ENCODE measurements at regions not wholly inside any gene's neighbourhood (a gene's known extent, or its start where the extent isn't known, plus 50 kb on each side); places are given as distances from the start of the nearest gene placed in this dataset.

DNA sequence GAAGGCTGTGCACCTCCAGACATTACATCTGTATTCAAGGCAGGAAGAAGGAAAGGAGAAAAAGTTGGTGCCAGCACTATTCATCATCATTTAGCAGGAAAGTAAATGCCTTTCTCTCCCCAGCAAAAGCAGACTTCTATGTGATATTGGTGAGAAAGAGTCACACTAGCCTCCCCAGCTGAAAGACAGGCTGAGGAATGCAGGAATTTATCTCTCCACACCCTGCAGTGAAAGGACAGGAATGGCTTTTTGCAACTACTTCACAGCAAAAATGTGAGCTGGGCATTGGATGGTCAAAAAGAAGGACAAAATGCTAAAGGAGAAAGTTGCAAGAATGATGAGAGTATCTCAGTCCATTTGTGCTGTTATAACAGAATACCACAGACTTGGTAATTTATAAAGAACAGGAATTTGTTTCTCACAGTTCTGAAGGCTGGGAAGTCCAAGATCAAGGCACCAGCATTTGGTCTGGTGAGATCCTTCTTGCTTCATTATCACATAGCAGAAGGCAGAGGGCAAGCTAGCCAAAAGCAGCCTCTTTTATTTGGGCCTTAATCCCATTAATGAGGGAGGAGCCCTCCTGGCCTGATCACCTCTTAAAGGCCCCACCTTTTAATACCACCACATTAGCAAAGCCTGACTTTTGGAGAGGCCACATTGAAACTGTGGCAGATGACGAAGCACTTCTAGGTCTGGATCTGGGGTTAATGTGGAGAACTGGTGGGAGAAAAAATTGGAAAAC lies 388.1 kb upstream of the SLC14A2 start:
- no peak overlapping the region for H3K27ac ChIP-seq (ENCODE audit: low read depth, low read length)
- H3K4me3 ChIP-seq (replicated peaks in 1 of 2; ENCODE audit: low read depth in 1 of 2, low read length in 2 of 2): no peak overlapping the region
- CTCF ChIA-PET: no interaction called here
- H3K36me3 ChIP-seq (ENCODE audit: control insufficient read depth in 1 of 2, insufficient read depth in 2 of 2, low read length in 2 of 2): no peaks in the 10 kb centered on the region
- POLR2A ChIA-PET: no interaction called here
- DNase-seq (ENCODE audit: low read depth, low spot score) (no peak), ATAC-seq (no peak)
- H3K79me2 ChIP-seq (ENCODE audit: insufficient read depth, low read length): no peaks in the 10 kb centered on the region
- H3K4me2 ChIP-seq (ENCODE audit: low read length): no peak overlapping the region
- TF ChIP-seq YY1 (IDR thresholded peaks at IDR 0.05; ENCODE audit: extremely low read depth, insufficient replicate concordance, low read depth, low read length): no peak
- no peak for TF ChIP-seq ATF3 (IDR thresholded peaks at IDR 0.05)
- no peak for TF ChIP-seq EGR1 (IDR thresholded peaks at IDR 0.05; ENCODE audit: low read depth)
- TF ChIP-seq MAX (IDR thresholded peaks at IDR 0.05): no peak
- no TSS peak for BruUV-seq (replicated peaks)
- H3K27me3 ChIP-seq (ENCODE audit: insufficient read depth, low read length): no peaks in the 10 kb centered on the region
- no peak overlapping the region for H2AFZ ChIP-seq (ENCODE audit: low read depth, low read length, poor library complexity, severe bottlenecking)
- no peaks in the 10 kb centered on the region for H3K9me2 ChIP-seq (ENCODE audit: insufficient read depth)
- intact Hi-C loops (cut with micrococcal nuclease): no loop called here
- peaks cover 0 to 21% of the 10 kb centered on the region in 2 experiments; a peak in 2 of 4 replicates for H3K9me3 ChIP-seq (ENCODE audit: control insufficient read depth in 1 of 2, insufficient read depth in 1 of 2, low read depth in 1 of 2, low read length in 2 of 2)
- no peaks in the 10 kb centered on the region; a peak in 1 of 4 replicates for H3K4me1 ChIP-seq (ENCODE audit: control insufficient read depth in 1 of 2, insufficient read depth in 2 of 2, low read length in 2 of 2)
- RAD21 ChIA-PET (ENCODE audit: low non-redundant PET in 1 of 2, low total read pairs in 2 of 2, uncharacterized antibody in 2 of 2, unreplicated experiment in 2 of 2): no interaction called here
- no peak overlapping the region for H3K9ac ChIP-seq (ENCODE audit: low read length)
- H4K20me1 ChIP-seq (ENCODE audit: insufficient read depth): no peaks in the 10 kb centered on the region

DNA sequence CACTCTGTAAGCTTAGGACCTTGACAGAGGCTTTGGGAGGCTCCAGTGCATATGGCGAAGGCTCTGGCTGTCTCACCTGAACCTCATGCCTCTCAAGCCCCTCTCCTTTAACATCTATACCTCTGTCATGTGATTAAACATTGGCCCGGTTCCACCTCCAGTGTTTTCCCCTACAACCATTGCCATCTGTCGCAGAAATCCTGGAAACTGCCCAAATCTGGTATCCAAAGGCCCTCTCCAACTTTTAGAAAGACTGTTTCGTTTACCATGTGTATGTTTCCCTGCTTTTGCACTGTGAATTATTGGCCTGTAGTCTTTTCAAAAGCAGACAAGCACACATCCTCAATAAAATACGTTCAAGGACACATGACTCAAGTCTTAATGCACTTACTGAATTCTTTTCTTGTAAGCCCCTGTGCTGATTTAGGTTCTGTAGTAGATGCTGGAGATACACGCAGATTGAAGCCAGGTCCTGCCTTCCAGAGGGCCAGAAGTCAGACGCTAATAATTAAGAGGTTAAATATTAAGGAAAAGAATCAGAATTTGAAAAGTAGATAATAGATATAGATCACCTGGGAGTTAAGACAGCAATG lies 386.4 kb upstream of the SLC14A2 start:
- Histone ChIP-seq H3K4me2 (ENCODE audit: low read length) (no peak overlapping the region), H3K79me2 (ENCODE audit: insufficient read depth, low read length) (no peaks in the 10 kb centered on the region), H3K9me3 (ENCODE audit: control insufficient read depth in 1 of 2, insufficient read depth in 1 of 2, low read depth in 1 of 2, low read length in 2 of 2) (peaks cover 0 to 27% of the 10 kb centered on the region in 2 experiments; a peak in 1 of 4 replicates), H3K4me1 (ENCODE audit: control insufficient read depth in 1 of 2, insufficient read depth in 2 of 2, low read length in 2 of 2) (no peaks in the 10 kb centered on the region), H3K9ac (ENCODE audit: low read length) (no peak overlapping the region), H3K36me3 (ENCODE audit: control insufficient read depth in 1 of 2, insufficient read depth in 2 of 2, low read length in 2 of 2) (no peaks in the 10 kb centered on the region), H3K4me3 (replicated peaks in 1 of 2; ENCODE audit: low read depth in 1 of 2, low read length in 2 of 2) (no peak overlapping the region), H2AFZ (ENCODE audit: low read depth, low read length, poor library complexity, severe bottlenecking) (no peak overlapping the region), H3K27ac (ENCODE audit: low read depth, low read length) (no peak overlapping the region), H3K9me2 (ENCODE audit: insufficient read depth) (no peaks in the 10 kb centered on the region), H4K20me1 (ENCODE audit: insufficient read depth) (no peaks in the 10 kb centered on the region), H3K27me3 (ENCODE audit: insufficient read depth, low read length) (no peaks in the 10 kb centered on the region)
- no peak for ATAC-seq
- ChIA-PET POLR2A (no interaction called here), RAD21 (ENCODE audit: low non-redundant PET in 1 of 2, low total read pairs in 2 of 2, uncharacterized antibody in 2 of 2, unreplicated experiment in 2 of 2) (no interaction called here), CTCF (no interaction called here)
- no peak for TF ChIP-seq RAD21 (IDR thresholded peaks at IDR 0.05; ENCODE audit: low read depth)
- TF ChIP-seq MAX (IDR thresholded peaks at IDR 0.05): no peak
- TF ChIP-seq SP1 (IDR thresholded peaks at IDR 0.05; ENCODE audit: low read depth): no peak
- no peak for TF ChIP-seq EZH2 (IDR thresholded peaks at IDR 0.05)
- TF ChIP-seq ZNF274 (IDR thresholded peaks at IDR 0.05; ENCODE audit: low read depth, low read length): no peak
- no peak for TF ChIP-seq CBX3 (IDR thresholded peaks at IDR 0.05; ENCODE audit: low read depth)
- no peak for TF ChIP-seq ZFX (IDR thresholded peaks at IDR 0.05)
- no peak for TF ChIP-seq EZH2phosphoT487 (IDR thresholded peaks at IDR 0.05; ENCODE audit: borderline replicate concordance)
- no peak for TF ChIP-seq CEBPB (IDR thresholded peaks at IDR 0.05; ENCODE audit: low read depth)
- TF ChIP-seq JUND (IDR thresholded peaks at IDR 0.05): no peak
- TF ChIP-seq POLR2A (IDR thresholded peaks at IDR 0.05; ENCODE audit: borderline replicate concordance, extremely low read depth, insufficient read depth, insufficient read length): no peak
- TF ChIP-seq TCF7L2 (IDR thresholded peaks at IDR 0.05; ENCODE audit: borderline replicate concordance, extremely low read depth, insufficient read depth, insufficient read length): no peak
- TF ChIP-seq, protein P1, sequence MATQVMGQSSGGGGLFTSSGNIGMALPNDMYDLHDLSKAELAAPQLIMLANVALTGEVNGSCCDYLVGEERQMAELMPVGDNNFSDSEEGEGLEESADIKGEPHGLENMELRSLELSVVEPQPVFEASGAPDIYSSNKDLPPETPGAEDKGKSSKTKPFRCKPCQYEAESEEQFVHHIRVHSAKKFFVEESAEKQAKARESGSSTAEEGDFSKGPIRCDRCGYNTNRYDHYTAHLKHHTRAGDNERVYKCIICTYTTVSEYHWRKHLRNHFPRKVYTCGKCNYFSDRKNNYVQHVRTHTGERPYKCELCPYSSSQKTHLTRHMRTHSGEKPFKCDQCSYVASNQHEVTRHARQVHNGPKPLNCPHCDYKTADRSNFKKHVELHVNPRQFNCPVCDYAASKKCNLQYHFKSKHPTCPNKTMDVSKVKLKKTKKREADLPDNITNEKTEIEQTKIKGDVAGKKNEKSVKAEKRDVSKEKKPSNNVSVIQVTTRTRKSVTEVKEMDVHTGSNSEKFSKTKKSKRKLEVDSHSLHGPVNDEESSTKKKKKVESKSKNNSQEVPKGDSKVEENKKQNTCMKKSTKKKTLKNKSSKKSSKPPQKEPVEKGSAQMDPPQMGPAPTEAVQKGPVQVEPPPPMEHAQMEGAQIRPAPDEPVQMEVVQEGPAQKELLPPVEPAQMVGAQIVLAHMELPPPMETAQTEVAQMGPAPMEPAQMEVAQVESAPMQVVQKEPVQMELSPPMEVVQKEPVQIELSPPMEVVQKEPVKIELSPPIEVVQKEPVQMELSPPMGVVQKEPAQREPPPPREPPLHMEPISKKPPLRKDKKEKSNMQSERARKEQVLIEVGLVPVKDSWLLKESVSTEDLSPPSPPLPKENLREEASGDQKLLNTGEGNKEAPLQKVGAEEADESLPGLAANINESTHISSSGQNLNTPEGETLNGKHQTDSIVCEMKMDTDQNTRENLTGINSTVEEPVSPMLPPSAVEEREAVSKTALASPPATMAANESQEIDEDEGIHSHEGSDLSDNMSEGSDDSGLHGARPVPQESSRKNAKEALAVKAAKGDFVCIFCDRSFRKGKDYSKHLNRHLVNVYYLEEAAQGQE (IDR thresholded peaks at IDR 0.05; ENCODE audit: low read depth): no peak
- no peak for TF ChIP-seq FOSL1 (IDR thresholded peaks at IDR 0.05; ENCODE audit: low read depth)
- TF ChIP-seq EGR1 (IDR thresholded peaks at IDR 0.05; ENCODE audit: low read depth): no peak
- intact Hi-C loops (cut with micrococcal nuclease): no loop called here
- no TSS peak for BruUV-seq (replicated peaks)
- DNase-seq (ENCODE audit: low read depth, low spot score): no peak
